K562 (cell line): ENCODE measurements at regions not wholly inside any gene's neighbourhood (a gene's known extent, or its start where the extent isn't known, plus 50 kb on each side); places are given as distances from the start of the nearest gene placed in this dataset.

Experiments
- POLR2A ChIP-seq: fragments of 450-650 bp; conservative IDR thresholded peaks from 2 replicates; pipeline ENCODE4 v1.6.1; 2016
- TF ChIP-seq, protein P1 (sequence below), 2 experiments: fragments of 450-650 bp; IDR thresholded peaks; 2 replicates each; pipeline ENCODE4 v1.6.1; 2016; ENCODE audit warnings: mild to moderate bottlenecking in 2 of 2, borderline replicate concordance in 1 of 2, low read depth in 1 of 2, moderate library complexity in 1 of 2

DNA sequence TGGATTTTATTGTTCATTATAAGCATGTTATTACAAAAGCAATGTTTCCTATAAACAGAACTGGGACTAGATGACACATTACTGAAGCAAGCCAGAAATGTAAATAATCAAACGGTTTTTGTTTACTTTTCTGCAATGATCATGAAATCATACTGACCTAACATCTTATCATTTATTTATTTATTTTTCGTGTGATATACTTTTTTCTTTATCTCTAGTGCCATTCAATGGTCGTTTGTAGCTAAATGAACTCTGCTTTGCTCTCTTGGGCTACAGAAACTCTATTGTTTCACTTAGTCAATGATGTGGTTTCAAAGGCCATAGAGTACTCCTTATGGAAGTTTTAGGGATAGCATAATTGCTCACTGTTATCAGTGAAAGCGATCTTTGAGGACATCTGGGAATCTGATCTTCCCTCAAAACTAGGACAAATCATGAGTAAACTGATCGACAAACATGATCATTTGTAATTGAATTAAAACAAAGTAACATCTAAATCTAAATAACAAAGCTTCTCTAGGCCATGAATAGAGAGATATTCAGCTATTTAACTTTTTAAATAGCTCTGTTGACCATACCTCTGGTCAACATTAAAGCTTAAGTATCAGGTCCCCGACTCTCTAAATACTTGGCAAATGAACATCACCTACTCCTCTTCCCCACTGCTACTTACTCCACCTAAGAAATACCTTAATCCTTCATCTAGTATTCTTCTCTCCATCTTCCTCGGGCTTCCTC is 933.4 kb downstream of the TFAP2A start:
- TF ChIP-seq POLR2A: no peak
- TF ChIP-seq, protein P1, sequence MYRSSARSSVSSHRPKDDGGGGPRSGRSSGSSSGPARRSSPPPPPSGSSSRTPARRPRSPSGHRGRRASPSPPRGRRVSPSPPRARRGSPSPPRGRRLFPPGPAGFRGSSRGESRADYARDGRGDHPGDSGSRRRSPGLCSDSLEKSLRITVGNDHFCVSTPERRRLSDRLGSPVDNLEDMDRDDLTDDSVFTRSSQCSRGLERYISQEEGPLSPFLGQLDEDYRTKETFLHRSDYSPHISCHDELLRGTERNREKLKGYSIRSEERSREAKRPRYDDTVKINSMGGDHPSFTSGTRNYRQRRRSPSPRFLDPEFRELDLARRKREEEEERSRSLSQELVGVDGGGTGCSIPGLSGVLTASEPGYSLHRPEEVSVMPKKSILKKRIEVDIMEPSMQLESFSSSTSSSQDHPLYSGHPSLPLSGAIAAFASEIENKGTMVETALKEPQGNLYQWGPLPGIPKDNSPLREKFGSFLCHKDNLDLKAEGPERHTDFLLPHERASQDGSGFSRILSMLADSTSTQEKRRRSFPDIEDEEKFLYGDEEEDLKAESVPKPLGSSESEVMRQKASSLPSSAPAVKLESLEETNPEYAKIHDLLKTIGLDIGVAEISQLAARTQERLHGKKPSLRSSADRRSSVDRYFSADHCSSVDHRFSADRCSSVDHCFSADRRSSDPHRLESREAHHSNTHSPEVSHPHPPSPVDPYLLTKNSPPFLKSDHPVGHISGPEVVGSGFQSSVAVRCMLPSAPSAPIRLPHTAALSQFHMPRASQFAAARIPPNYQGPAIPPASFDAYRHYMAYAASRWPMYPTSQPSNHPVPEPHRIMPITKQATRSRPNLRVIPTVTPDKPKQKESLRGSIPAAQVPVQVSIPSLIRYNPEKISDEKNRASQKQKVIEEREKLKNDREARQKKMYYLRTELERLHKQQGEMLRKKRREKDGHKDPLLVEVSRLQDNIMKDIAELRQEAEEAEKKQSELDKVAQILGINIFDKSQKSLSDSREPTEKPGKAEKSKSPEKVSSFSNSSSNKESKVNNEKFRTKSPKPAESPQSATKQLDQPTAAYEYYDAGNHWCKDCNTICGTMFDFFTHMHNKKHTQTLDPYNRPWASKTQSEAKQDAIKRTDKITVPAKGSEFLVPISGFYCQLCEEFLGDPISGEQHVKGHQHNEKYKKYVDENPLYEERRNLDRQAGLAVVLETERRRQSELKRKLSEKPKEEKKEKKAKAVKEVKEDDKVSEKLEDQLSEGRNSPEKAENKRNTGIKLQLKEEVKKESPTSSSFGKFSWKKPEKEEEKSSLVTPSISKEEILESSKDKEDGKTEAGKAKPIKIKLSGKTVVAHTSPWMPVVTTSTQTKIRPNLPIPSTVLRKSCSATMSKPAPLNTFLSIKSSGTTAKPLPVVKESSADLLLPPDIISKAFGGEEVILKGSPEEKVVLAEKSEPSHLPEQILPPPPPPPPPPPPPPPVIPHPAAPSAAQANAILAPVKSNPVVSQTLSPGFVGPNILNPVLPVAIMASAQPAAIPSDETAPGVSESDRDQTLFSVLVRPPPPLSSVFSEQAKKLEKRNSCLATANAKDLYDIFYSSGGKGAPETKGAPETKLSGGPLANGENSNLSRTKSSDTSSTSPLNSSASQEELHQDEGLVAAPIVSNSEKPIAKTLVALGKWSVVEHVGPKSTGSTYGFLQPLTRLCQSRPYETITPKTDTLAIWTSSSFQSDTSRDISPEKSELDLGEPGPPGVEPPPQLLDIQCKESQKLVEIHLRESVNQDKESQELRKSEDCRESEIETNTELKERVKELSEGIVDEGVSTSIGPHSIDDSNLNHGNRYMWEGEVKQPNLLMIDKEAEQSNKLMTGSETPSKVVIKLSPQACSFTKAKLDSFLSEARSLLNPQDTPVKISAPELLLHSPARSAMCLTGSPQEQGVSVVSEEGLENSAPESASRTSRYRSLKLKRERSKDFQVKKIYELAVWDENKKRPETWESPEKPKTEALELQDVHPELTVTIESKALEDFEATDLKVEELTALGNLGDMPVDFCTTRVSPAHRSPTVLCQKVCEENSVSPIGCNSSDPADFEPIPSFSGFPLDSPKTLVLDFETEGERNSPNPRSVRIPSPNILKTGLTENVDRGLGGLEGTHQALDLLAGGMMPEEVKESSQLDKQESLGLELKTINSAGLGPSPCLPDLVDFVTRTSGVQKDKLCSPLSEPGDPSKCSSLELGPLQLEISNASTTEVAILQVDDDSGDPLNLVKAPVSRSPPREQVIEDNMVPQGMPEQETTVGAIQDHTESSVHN (IDR thresholded peaks at IDR 0.05; ENCODE audit: borderline replicate concordance in 1 of 2, low read depth in 1 of 2): no peak
